ENCODE measurements at regions not wholly inside any gene's neighbourhood (a gene's known extent, or its start where the extent isn't known, plus 50 kb on each side); places are given as distances from the start of the nearest gene placed in this dataset.
A peak's percentile ranks its signal among the peaks of the same experiment; 100 is the strongest.

GRCh38 chr12:118611295-118611694 is 234.9 kb downstream of the SUDS3 start:
- DNase-seq: peak in 1 of 2 donors; percentile 3

- DNase-seq: no peak
Measured at GRCh38 chr12:118611770-118612169, 235.4 kb downstream of the SUDS3 start.

- DNase-seq: no peak
Measured at GRCh38 chr12:118617611-118618450, 241.5 kb downstream of the SUDS3 start.

GRCh38 chr12:118618695-118619094 is 242.3 kb downstream of the SUDS3 start:
- DNase-seq: no peak

- DNase-seq: no peak
Measured at GRCh38 chr12:118625050-118625675, 248.8 kb downstream of the SUDS3 start.

GRCh38 chr12:118633071-118633470 is 256.7 kb downstream of the SUDS3 start:
- DNase-seq: no peak

- no peak for DNase-seq
Measured at GRCh38 chr12:118635276-118635675, 258.9 kb downstream of the SUDS3 start.

- DNase-seq: peak in 1 of 2 donors; percentile 25
Measured at GRCh38 chr12:118637767-118638370, 261.5 kb downstream of the SUDS3 start.

GRCh38 chr12:118641249-118641648 is 264.9 kb downstream of the SUDS3 start:
- DNase-seq: no peak

- DNase-seq: no peak
Measured at GRCh38 chr12:118645219-118645618, 268.9 kb downstream of the SUDS3 start.

- no peak for DNase-seq
Measured at GRCh38 chr12:118649765-118650585, 273.6 kb downstream of the SUDS3 start.

GRCh38 chr12:118650586-118650960 is 274.2 kb downstream of the SUDS3 start:
- DNase-seq: no peak

- DNase-seq: no peak
Measured at GRCh38 chr12:118651487-118651886, 275.1 kb downstream of the SUDS3 start.

- no peak for DNase-seq
Measured at GRCh38 chr12:118655588-118655987, 279.2 kb downstream of the SUDS3 start.

GRCh38 chr12:118680356-118680963 is 300.9 kb upstream of the SRRM4 start:
- no peak for DNase-seq

GRCh38 chr12:118682656-118683055 is 298.7 kb upstream of the SRRM4 start:
- DNase-seq: no peak

- no peak for DNase-seq
Measured at GRCh38 chr12:118685983-118686607, 295.2 kb upstream of the SRRM4 start.

GRCh38 chr12:118689793-118690192 is 291.5 kb upstream of the SRRM4 start:
- DNase-seq: no peak

GRCh38 chr12:118690506-118690905 is 290.8 kb upstream of the SRRM4 start:
- no peak for DNase-seq

- DNase-seq: no peak
Measured at GRCh38 chr12:118694128-118694775, 287.1 kb upstream of the SRRM4 start.

GRCh38 chr12:118704527-118705241 is 276.7 kb upstream of the SRRM4 start:
- no peak for DNase-seq

Data from hippocampal formation (tissue), 2 donors.